ENCODE measurements at regions not wholly inside any gene's neighbourhood (a gene's known extent, or its start where the extent isn't known, plus 50 kb on each side); places are given as distances from the start of the nearest gene placed in this dataset.

- Histone ChIP-seq H4K91ac (replicated peaks; ENCODE audit: insufficient read length, low read length) (no peak overlapping the region), H3K23ac (ENCODE audit: insufficient read length) (no peak overlapping the region), H3K9me3 (ENCODE audit: insufficient read depth in 2 of 2, low read depth in 1 of 2, low read length in 1 of 2) (no peaks in the 10 kb centered on the region), H3K14ac (ENCODE audit: insufficient read length) (no peak overlapping the region), H3K4me2 (ENCODE audit: insufficient read depth in 1 of 2, low read depth in 2 of 2, low read length in 2 of 2) (no peak overlapping the region), H3K79me2 (ENCODE audit: control insufficient read depth in 1 of 2, insufficient read depth in 2 of 2, low read length in 2 of 2) (no peaks in the 10 kb centered on the region), H3K79me1 (ENCODE audit: low read depth, low read length) (no peaks in the 10 kb centered on the region), H3K4me3 (ENCODE audit: extremely low read depth in 1 of 4, insufficient read depth in 2 of 4, low read depth in 3 of 4, low read length in 4 of 4) (no peak overlapping the region), H3K27me3 (replicated peaks in 1 of 4; ENCODE audit: control insufficient read depth in 3 of 4, extremely low read depth in 1 of 4, insufficient read depth in 3 of 4, low read length in 3 of 4) (no peaks in the 10 kb centered on the region), H3K56ac (replicated peaks; ENCODE audit: insufficient read length, low read depth, low read length) (no peak overlapping the region), H3K9ac (replicated peaks in 1 of 4; ENCODE audit: extremely low read depth in 1 of 4, low read depth in 3 of 4, low read length in 3 of 4) (no peak overlapping the region), H2AK5ac (ENCODE audit: low read depth, low read length) (no peak overlapping the region), H2BK20ac (ENCODE audit: low read length) (no peak overlapping the region), H2BK12ac (ENCODE audit: low read depth, low read length) (no peak overlapping the region), H2BK5ac (ENCODE audit: low read depth, low read length) (no peak overlapping the region), H4K8ac (ENCODE audit: extremely low read depth, insufficient read depth, low read length) (no peak overlapping the region), H2BK120ac (replicated peaks; ENCODE audit: low read depth, low read length) (no peak overlapping the region), H3K18ac (ENCODE audit: extremely low read depth, low read length) (no peak overlapping the region), H2AFZ (ENCODE audit: low read length) (no peak overlapping the region), H4K20me1 (replicated peaks in 1 of 2; ENCODE audit: control insufficient read depth in 1 of 2, insufficient read depth in 2 of 2, low read length in 2 of 2) (no peaks in the 10 kb centered on the region), H4K5ac (ENCODE audit: insufficient read length, low read depth, low read length) (no peak overlapping the region), H2BK15ac (ENCODE audit: low read length) (no peak overlapping the region), H3K23me2 (ENCODE audit: low read depth, low read length) (no peaks in the 10 kb centered on the region), H3K4me1 (replicated peaks in 1 of 4; ENCODE audit: control insufficient read depth in 3 of 4, insufficient read depth in 4 of 4, low read length in 3 of 4) (peaks cover 0 to 2% (median 1%) of the 10 kb centered on the region in 4 experiments; a peak in 3 of 7 replicates), H3K27ac (ENCODE audit: low read depth, low read length) (no peak overlapping the region), H3K36me3 (ENCODE audit: control insufficient read depth in 2 of 4, insufficient read depth in 4 of 4, low read length in 3 of 4) (no peaks in the 10 kb centered on the region), H3K4ac (replicated peaks; ENCODE audit: insufficient read length, low read depth, low read length) (no peak overlapping the region)
- DNase-seq (ENCODE audit: low read depth in 1 of 2, low spot score in 2 of 2) (no peak), FAIRE-seq (no peak)
- POLR2A ChIA-PET (ENCODE audit: partially characterized antibody), result interaction anchor here (0.9 kb wide), 1 partner anchor 51 kb away, joined by 3 read pairs; no protein-coding TSS in a partner anchor
- CTCF ChIA-PET (ENCODE audit: partially characterized antibody), result interaction anchor here (0.9 to 3.7 kb wide), 3 partner anchors 8 to 144 kb away, joined by 3 to 41 read pairs (median 3); no protein-coding TSS in a partner anchor
- WGBS, 2 experiments (ENCODE audit: extremely low coverage in 1 of 2, insufficient coverage in 1 of 2, insufficient read length in 1 of 2, insufficient replicate concordance in 2 of 2, low coverage in 1 of 2, low lambda C conversion rate in 2 of 2, missing lambda C conversion rate in 1 of 2), result 84% methylated on average over 2 of the region's 2 CpGs; no CpG with 5 or more reads in 1 of the 2 experiments
- TF ChIP-seq SIN3A (conservative IDR thresholded peaks at IDR 0.05 in 1 of 2, IDR thresholded peaks at IDR 0.05 in 1 of 2; ENCODE audit: low read depth in 1 of 2, low read length in 2 of 2), result no peak
- no peak for TF ChIP-seq SP4 (IDR thresholded peaks at IDR 0.05; ENCODE audit: low read length)
- no peak for TF ChIP-seq HDAC6 (IDR thresholded peaks at IDR 0.05; ENCODE audit: low read depth, low read length)
- TF ChIP-seq CEBPB (IDR thresholded peaks at IDR 0.05; ENCODE audit: low read depth, low read length), result no peak
- TF ChIP-seq RFX5 (IDR thresholded peaks at IDR 0.05; ENCODE audit: borderline replicate concordance, low read depth, low read length), result no peak
- no peak for TF ChIP-seq MAX (IDR thresholded peaks at IDR 0.05)
- TF ChIP-seq BACH1 (IDR thresholded peaks at IDR 0.05; ENCODE audit: low read length), result no peak
- TF ChIP-seq USF2 (IDR thresholded peaks at IDR 0.05; ENCODE audit: low read length), result no peak
- TF ChIP-seq ATF3 (IDR thresholded peaks at IDR 0.05; ENCODE audit: insufficient read depth, low read depth, low read length), result no peak
- TF ChIP-seq SUZ12 (IDR thresholded peaks at IDR 0.05; ENCODE audit: low read length), result no peak
- TF ChIP-seq CBX8 (IDR thresholded peaks at IDR 0.05; ENCODE audit: borderline replicate concordance, low read depth, low read length), result no peak
- no peak for TF ChIP-seq CHD2 (IDR thresholded peaks at IDR 0.05; ENCODE audit: low read length)
- TF ChIP-seq TAF7 (optimal IDR thresholded peaks at IDR 0.05; ENCODE audit: borderline replicate concordance, low read depth, low read length), result no peak
Observed at GRCh38 chr5:90133941-90134340, 275.6 kb downstream of the CETN3 start.
